GM20000 (cell line): ENCODE measurements at regions not wholly inside any gene's neighbourhood (a gene's known extent, or its start where the extent isn't known, plus 50 kb on each side); places are given as distances from the start of the nearest gene placed in this dataset.
A peak's percentile ranks its signal among the peaks of the same experiment; 100 is the strongest.

Experiments
- DNase-seq: peaks from one replicate; pipeline ENCODE4 v3.0.0; 2012; ENCODE audit warnings: low spot score
- CTCF ChIP-seq: IDR thresholded peaks from 2 replicates; pipeline ENCODE4 v1.5.1; 2012; ENCODE audit warnings: mild to moderate bottlenecking, control low read depth; ENCODE audit errors: extremely low read depth, missing control alignments

GRCh38 chr1:91165033-91165654 is 143.3 kb upstream of the ZNF644 start:
- TF ChIP-seq CTCF: peak; percentile 96
- DNase-seq: peak; percentile 77

- DNase-seq: no peak
- TF ChIP-seq CTCF: no peak
Observed at GRCh38 chr1:91162613-91163012, 140.8 kb upstream of the ZNF644 start.

- no peak for TF ChIP-seq CTCF
- DNase-seq: no peak
Observed at GRCh38 chr1:91161749-91162148, 139.9 kb upstream of the ZNF644 start.

- DNase-seq: no peak
- TF ChIP-seq CTCF: no peak
Observed at GRCh38 chr1:91161166-91161565, 139.3 kb upstream of the ZNF644 start.

- DNase-seq: no peak
- TF ChIP-seq CTCF: no peak
Observed at GRCh38 chr1:91160363-91161075, 138.7 kb upstream of the ZNF644 start.

- no peak for DNase-seq
- TF ChIP-seq CTCF: no peak
Observed at GRCh38 chr1:91153341-91153740, 131.5 kb upstream of the ZNF644 start.

GRCh38 chr1:91152331-91152730 is 130.5 kb upstream of the ZNF644 start:
- no peak for TF ChIP-seq CTCF
- DNase-seq: no peak
